ENCODE measurements at regions not wholly inside any gene's neighbourhood (a gene's known extent, or its start where the extent isn't known, plus 50 kb on each side); places are given as distances from the start of the nearest gene placed in this dataset.

DNA sequence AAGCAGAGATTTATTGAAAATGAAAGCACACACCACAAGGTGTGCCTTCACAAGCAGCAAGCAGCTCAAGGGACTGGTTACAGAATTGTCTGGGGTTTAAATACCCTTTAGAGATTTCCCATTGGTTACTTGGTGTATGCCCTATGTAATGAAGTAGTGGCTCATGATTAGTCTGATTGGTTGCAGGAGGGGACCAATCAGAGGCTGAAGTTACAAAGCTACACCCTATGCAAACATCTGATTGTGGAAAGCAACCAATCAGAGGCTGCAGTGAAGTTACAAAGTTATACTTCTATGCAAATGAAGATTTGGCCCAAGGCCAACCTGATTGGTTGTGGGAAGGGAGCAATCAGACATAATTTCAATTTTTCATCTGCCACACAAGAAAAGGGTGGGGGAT, 119.9 kb downstream of the C9orf152 start:
- TF ChIP-seq, protein P1, sequence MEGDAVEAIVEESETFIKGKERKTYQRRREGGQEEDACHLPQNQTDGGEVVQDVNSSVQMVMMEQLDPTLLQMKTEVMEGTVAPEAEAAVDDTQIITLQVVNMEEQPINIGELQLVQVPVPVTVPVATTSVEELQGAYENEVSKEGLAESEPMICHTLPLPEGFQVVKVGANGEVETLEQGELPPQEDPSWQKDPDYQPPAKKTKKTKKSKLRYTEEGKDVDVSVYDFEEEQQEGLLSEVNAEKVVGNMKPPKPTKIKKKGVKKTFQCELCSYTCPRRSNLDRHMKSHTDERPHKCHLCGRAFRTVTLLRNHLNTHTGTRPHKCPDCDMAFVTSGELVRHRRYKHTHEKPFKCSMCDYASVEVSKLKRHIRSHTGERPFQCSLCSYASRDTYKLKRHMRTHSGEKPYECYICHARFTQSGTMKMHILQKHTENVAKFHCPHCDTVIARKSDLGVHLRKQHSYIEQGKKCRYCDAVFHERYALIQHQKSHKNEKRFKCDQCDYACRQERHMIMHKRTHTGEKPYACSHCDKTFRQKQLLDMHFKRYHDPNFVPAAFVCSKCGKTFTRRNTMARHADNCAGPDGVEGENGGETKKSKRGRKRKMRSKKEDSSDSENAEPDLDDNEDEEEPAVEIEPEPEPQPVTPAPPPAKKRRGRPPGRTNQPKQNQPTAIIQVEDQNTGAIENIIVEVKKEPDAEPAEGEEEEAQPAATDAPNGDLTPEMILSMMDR (IDR thresholded peaks at IDR 0.05), result no peak
- TF ChIP-seq POLR2A (IDR thresholded peaks at IDR 0.05), result no peak

Measured in testis (tissue), 2 donors.